ENCODE measurements at regions not wholly inside any gene's neighbourhood (a gene's known extent, or its start where the extent isn't known, plus 50 kb on each side); places are given as distances from the start of the nearest gene placed in this dataset.

DNA sequence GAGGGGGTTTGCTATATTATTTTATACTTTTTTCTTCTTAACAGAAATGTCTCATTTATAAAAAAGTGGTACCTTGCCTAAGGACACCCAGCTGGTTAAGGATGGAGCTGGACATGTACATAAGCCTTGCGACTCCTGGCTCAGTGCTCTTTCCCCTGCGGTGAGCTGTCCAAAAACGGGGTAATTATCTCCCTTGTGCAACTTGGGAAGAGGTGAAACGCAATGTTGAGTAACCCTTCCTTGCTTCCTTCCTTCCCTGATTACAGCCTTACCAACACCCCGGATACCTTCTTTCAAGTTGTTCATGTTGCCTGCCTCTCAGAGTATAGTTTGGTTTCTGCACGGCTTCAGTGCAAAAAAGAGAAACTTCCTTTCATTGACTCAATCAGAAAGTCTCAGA lies 94.1 kb upstream of the XYLT1 start:
- DNase-seq (ENCODE audit: low spot score), result no peak
- no peak for ATAC-seq (ENCODE audit: low FRiP score)
- TF ChIP-seq, protein P1, sequence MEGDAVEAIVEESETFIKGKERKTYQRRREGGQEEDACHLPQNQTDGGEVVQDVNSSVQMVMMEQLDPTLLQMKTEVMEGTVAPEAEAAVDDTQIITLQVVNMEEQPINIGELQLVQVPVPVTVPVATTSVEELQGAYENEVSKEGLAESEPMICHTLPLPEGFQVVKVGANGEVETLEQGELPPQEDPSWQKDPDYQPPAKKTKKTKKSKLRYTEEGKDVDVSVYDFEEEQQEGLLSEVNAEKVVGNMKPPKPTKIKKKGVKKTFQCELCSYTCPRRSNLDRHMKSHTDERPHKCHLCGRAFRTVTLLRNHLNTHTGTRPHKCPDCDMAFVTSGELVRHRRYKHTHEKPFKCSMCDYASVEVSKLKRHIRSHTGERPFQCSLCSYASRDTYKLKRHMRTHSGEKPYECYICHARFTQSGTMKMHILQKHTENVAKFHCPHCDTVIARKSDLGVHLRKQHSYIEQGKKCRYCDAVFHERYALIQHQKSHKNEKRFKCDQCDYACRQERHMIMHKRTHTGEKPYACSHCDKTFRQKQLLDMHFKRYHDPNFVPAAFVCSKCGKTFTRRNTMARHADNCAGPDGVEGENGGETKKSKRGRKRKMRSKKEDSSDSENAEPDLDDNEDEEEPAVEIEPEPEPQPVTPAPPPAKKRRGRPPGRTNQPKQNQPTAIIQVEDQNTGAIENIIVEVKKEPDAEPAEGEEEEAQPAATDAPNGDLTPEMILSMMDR (IDR thresholded peaks at IDR 0.05), result no peak

DNA sequence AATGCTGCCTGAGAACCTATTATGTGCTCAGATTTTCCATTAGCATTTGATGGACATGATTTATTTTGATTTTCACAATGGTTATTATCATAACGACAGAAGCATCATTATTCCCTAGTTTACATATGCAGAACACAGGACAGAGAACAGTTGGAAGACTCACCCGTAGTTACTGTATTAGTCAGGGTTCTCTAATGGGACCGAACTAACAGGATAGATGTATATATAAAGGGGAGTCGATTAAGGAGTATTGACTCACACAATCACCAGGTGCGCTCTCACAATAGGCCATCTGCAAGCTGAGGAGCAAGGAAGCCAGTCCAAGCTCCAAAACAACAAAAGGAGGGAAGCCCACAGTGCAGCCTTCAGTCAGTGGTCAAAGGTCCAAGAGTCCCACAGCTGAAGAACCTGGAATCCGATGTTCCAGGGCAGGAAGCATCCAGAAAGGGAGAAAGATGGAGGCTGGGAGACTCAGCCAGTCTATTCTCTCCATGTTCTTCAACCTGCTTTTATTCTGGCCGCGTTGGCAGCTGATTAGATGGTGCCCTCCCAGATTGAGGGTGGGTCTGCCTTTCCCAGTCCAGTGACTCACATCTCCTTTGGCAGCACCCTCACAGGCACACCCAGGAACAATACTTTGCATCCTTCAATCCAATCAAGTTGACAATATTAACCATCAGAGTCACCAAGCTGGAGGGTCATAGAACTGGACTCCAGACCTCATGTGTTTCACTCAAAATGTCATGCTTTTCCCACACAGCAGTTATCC lies 92.7 kb upstream of the XYLT1 start:
- no peak for ATAC-seq (ENCODE audit: low FRiP score)
- TF ChIP-seq, protein P1 (IDR thresholded peaks at IDR 0.05), result no peak

DNA sequence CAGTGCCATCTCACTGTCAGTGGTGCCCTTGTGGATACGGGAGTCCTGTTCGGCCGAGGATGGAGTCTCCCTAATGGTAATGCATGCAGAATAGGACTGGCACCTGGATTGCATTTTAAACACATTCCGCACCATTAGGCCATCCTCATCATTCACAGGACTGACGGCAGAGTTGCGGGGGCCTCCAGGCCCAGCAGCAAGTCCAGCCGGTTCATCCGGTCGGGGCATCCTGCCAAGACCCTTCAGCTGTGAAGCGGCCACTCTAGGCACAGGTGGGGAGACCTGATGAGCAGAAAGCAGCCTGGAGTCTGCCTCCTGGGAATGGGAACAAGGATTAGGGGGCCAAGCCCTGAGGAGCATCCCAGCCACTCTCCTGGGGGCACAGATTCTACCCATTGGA lies 90.3 kb upstream of the XYLT1 start:
- DNase-seq (ENCODE audit: low spot score) (no peak), ATAC-seq (ENCODE audit: low FRiP score) (no peak)
- TF ChIP-seq, protein P1 (IDR thresholded peaks at IDR 0.05), result no peak

More for the DNA sequence above, 92.7 kb upstream of the XYLT1 start:
- no peak for DNase-seq (ENCODE audit: low spot score)

DNA sequence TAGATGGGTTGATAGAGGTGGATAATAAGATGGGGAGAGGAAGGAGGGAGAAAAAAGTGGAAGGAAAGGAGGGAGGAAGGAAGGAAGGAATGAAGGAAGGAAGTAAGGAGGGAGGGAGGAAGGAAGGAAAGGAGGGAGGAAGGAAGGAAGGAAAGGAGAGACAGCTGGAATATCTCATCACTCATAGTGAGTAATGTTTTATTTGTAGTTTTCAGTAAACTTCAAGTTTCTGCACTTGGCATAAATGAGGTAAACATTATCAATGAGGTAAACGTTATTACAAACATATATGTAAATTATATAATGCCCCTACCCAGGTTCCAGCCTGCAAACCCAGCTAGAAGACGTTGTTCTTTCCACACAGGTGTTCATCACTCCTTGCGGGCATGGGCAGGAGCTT lies 89.8 kb upstream of the XYLT1 start:
- DNase-seq (ENCODE audit: low spot score) (no peak), ATAC-seq (ENCODE audit: low FRiP score) (no peak)
- TF ChIP-seq, protein P1 (IDR thresholded peaks at IDR 0.05), result no peak

DNA sequence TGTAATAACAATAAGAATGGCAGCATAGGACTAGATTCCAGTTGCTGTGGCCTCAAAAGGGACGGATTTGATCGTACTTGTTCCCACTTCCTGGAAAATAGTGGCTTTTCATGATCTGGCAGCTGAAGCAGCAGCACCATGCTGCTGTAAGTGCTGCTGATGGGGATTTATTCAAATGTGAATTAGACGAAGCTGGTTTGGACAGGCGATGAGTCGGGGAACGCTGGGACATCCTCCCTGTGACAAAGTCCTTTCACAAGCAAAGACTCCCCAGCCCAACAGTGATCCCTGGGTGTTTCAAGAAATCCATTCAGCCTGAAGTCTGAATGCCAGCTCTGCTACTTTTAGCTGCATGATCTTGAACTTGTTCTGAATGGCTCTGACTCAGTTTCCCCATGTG lies 88.6 kb upstream of the XYLT1 start:
- DNase-seq (ENCODE audit: low spot score), result no peak
- no peak for ATAC-seq (ENCODE audit: low FRiP score)
- TF ChIP-seq, protein P1 (IDR thresholded peaks at IDR 0.05), result no peak

DNA sequence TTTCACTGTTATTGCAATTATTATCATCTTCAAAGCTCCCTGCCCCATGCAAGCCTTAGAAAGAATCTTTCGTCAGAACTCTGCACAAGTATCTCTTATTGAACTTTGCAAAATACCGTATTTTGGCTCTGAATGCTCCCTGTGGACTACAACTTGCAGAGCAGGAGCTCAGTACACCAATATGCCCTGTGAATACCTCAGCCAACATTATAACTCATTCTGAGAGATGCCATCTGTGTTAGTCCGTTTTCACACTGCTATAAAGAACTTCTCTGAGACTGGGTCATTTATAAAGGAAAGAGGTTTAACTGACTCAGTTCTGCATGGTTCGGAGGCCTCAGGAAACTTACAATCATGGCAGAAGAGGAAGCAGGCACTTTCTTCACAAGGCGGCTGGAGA lies 87.2 kb upstream of the XYLT1 start:
- no peak for ATAC-seq (ENCODE audit: low FRiP score)
- DNase-seq (ENCODE audit: low spot score), result no peak

DNA sequence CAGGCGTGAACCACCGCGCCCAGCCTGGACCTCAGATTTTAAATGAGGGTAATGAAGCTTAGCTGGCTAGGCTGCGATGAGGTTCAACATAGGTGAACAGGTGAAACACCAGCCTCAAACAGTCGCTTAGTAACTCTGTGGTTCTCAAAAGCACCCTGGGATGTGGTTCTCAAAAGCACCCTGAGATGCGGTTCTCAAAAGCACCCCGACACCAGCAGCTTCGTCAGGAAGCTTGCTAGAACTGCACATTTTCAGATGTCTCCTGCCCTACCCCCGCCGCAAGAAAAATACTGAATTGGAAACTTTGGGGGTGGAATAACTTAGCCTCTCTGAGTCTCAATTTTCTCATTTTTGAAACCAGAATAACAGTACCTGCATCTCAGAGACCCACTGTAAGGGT lies 86.7 kb upstream of the XYLT1 start:
- no peak for DNase-seq (ENCODE audit: low spot score)
- no peak for ATAC-seq (ENCODE audit: low FRiP score)
- TF ChIP-seq, protein P1 (IDR thresholded peaks at IDR 0.05), result no peak

More for the DNA sequence above, 87.2 kb upstream of the XYLT1 start:
- TF ChIP-seq, protein P1 (IDR thresholded peaks at IDR 0.05), result no peak
